ENCODE measurements at regions not wholly inside any gene's neighbourhood (a gene's known extent, or its start where the extent isn't known, plus 50 kb on each side); places are given as distances from the start of the nearest gene placed in this dataset.

DNA sequence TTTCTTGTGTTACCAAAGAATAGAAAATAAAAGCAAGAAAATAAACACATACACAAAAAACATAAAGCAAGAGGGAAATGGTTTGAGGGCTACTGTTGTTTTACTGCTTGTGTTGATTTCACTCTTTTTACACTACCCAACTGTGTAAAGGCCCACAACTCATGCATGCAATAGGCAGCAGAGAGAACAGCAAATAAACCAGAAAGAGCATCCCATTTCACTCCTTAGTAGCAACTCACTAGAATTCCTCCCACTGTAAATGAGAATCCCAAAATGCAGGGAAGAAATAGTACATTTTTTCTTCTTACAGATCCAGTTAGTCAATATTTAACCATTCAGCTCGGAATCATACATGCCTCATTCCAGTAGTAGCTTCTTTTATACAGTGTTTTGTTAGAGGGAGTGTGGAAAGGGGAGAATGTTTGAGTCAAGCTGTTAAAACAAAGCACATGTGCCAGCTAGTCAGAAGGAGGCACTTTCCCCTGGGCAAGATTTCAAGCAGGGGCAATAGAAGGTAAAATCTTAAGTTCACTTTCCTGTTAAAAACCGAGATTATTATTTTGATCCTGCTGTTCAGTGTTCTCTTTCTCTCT, 147.2 kb upstream of the FAM98A start:
- TF ChIP-seq, protein P1, sequence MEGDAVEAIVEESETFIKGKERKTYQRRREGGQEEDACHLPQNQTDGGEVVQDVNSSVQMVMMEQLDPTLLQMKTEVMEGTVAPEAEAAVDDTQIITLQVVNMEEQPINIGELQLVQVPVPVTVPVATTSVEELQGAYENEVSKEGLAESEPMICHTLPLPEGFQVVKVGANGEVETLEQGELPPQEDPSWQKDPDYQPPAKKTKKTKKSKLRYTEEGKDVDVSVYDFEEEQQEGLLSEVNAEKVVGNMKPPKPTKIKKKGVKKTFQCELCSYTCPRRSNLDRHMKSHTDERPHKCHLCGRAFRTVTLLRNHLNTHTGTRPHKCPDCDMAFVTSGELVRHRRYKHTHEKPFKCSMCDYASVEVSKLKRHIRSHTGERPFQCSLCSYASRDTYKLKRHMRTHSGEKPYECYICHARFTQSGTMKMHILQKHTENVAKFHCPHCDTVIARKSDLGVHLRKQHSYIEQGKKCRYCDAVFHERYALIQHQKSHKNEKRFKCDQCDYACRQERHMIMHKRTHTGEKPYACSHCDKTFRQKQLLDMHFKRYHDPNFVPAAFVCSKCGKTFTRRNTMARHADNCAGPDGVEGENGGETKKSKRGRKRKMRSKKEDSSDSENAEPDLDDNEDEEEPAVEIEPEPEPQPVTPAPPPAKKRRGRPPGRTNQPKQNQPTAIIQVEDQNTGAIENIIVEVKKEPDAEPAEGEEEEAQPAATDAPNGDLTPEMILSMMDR (IDR thresholded peaks at IDR 0.05) = no peak
- DNase-seq (no peak), ATAC-seq (ENCODE audit: low read depth) (no peak)
- Mint-ChIP-seq H3K9me3 (peaks cover 5% of the 10 kb centered on the region), H3K36me3 (ENCODE audit: low read depth) (no peaks in the 10 kb centered on the region), H3K4me3 (no peak overlapping the region), H3K27ac (no peak overlapping the region), H3K4me1 (no peaks in the 10 kb centered on the region), H3K27me3 (peaks cover 3% of the 10 kb centered on the region)
- CTCF ChIA-PET = no interaction called here
- POLR2A ChIA-PET = no interaction called here
- intact Hi-C loops (cut with micrococcal nuclease) = no loop called here

DNA sequence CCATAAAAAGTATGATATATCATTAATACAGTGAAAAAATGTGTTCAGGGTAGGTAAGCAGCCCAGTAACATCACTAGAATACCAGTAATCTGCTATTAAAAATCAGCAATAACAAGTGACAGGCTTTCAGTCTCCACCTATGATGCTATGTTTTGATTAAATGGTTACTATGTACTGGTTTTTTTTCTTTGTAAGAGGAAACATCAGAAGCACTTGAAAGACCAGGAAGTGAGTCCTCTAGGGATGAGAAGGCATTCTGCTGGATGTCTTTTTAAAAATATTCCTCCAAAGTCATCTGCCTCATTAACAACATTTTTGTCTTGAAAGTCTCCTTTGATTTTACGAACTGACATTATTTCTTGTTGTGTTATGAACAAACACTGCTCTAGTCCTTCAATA, 136.0 kb upstream of the FAM98A start:
- Mint-ChIP-seq H3K4me3 (no peak overlapping the region), H3K36me3 (ENCODE audit: low read depth) (no peaks in the 10 kb centered on the region), H3K9me3 (no peaks in the 10 kb centered on the region), H3K4me1 (no peaks in the 10 kb centered on the region), H3K27ac (no peak overlapping the region), H3K27me3 (peaks cover 2% of the 10 kb centered on the region)
- CTCF ChIA-PET = no interaction called here
- POLR2A ChIA-PET = no interaction called here
- no peak for ATAC-seq (ENCODE audit: low read depth)
- TF ChIP-seq, protein P1 (IDR thresholded peaks at IDR 0.05) = no peak
- DNase-seq = no peak
- intact Hi-C loops (cut with micrococcal nuclease) = no loop called here

GRCh38 chr2:33730804-33731203, 131.7 kb upstream of the FAM98A start:
- TF ChIP-seq, protein P1 (IDR thresholded peaks at IDR 0.05) = no peak
- intact Hi-C loops (cut with micrococcal nuclease) = no loop called here

DNA sequence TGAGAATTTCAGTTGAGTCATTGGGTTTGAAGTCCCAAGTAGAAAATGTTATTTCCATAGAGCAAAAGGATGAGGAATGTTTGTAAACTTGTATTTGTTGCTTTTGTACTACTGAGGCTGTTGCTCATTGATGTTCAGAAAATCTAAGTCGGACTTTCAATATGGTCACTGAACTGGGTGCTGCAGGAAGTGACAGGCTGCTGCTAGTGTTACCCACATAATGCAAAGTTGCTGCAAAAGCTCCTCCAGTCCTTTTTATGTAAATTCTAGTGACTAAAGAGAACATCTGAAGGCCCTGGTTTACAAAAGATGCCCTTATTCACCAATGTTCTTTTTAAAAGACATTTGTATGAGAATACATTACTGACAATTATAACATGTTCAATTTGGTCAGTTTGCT, 131.1 kb upstream of the FAM98A start:
- no peak for DNase-seq
- no peak overlapping the region for H3K27ac Mint-ChIP-seq
- no peaks in the 10 kb centered on the region for H3K4me1 Mint-ChIP-seq
- intact Hi-C loops (cut with micrococcal nuclease) = no loop called here
- no peak overlapping the region for H3K4me3 Mint-ChIP-seq
- TF ChIP-seq, protein P1 (IDR thresholded peaks at IDR 0.05) = no peak
- ChIA-PET POLR2A (no interaction called here), CTCF (no interaction called here)
- no peak for ATAC-seq (ENCODE audit: low read depth)
- H3K27me3 Mint-ChIP-seq = peaks cover 2% of the 10 kb centered on the region
- no peaks in the 10 kb centered on the region for H3K36me3 Mint-ChIP-seq (ENCODE audit: low read depth)
- no peaks in the 10 kb centered on the region for H3K9me3 Mint-ChIP-seq

More at GRCh38 chr2:33730804-33731203, 131.7 kb upstream of the FAM98A start:
- Mint-ChIP-seq H3K4me1 (no peaks in the 10 kb centered on the region), H3K27me3 (peaks cover 2% of the 10 kb centered on the region), H3K27ac (no peak overlapping the region), H3K36me3 (ENCODE audit: low read depth) (no peaks in the 10 kb centered on the region), H3K4me3 (no peak overlapping the region), H3K9me3 (no peaks in the 10 kb centered on the region)
- ChIA-PET CTCF (no interaction called here), POLR2A (no interaction called here)
- ATAC-seq (ENCODE audit: low read depth) (no peak), DNase-seq (no peak)

DNA sequence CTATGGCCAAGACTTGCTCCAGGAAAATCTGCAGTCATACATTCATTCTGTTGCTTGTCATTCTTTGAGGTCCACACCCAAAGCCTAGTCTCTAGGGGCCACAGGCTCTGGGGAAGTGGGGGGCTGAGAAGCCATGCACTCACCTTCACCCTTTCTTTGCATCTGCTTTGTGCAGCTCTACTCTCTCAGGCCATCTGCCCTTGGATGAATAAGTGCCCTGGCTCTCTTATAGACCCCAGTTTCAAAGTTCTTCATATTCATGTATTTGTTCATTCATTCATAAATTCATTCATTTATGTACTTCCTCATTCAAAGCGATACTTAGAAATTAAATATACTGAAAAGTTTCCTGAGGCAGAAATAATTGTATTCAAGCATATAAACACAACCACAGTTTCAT, 130.3 kb upstream of the FAM98A start:
- POLR2A ChIA-PET = no interaction called here
- no peaks in the 10 kb centered on the region for H3K9me3 Mint-ChIP-seq
- intact Hi-C loops (cut with micrococcal nuclease) = no loop called here
- no peak overlapping the region for H3K4me3 Mint-ChIP-seq
- no peak for ATAC-seq (ENCODE audit: low read depth)
- DNase-seq = no peak
- no peaks in the 10 kb centered on the region for H3K36me3 Mint-ChIP-seq (ENCODE audit: low read depth)
- H3K27ac Mint-ChIP-seq = no peak overlapping the region
- CTCF ChIA-PET = no interaction called here
- H3K27me3 Mint-ChIP-seq = peaks cover 2% of the 10 kb centered on the region
- H3K4me1 Mint-ChIP-seq = no peaks in the 10 kb centered on the region
- TF ChIP-seq, protein P1 (IDR thresholded peaks at IDR 0.05) = no peak

Data from activated B cell treated with CpG ODN at 0.5 μM for 24 hours (primary cell).